Trophoblast cell (in vitro differentiated cells and primary cell): ENCODE measurements at regions not wholly inside any gene's neighbourhood (a gene's known extent, or its start where the extent isn't known, plus 50 kb on each side); places are given as distances from the start of the nearest gene placed in this dataset.
"Not testable (repeated sequence)": the region's sequence is repeated elsewhere in the genome, so short reads cannot be mapped to it uniquely, and the experiment has no call there.

Source experiments
- DNase-seq, 2 donors: peaks; one replicate each; pipeline ENCODE4 v3.0.0-alpha.2; 2016
- H2AFZ ChIP-seq: 2 replicates; pipeline ENCODE4 v1.6.1; 2013; ENCODE audit warnings: low read length, moderate library complexity, mild to moderate bottlenecking; ENCODE audit not compliant: insufficient read depth, poor library complexity
- H2AK5ac ChIP-seq: 2 replicates; pipeline ENCODE4 v1.6.1; 2013; ENCODE audit warnings: mild to moderate bottlenecking, low read length
- H2BK120ac ChIP-seq: 2 replicates; pipeline ENCODE4 v1.6.1; 2013; ENCODE audit warnings: low read length, mild to moderate bottlenecking, moderate library complexity; ENCODE audit not compliant: insufficient read depth, poor library complexity
- H2BK12ac ChIP-seq: 2 replicates; pipeline ENCODE4 v1.6.1; 2013; ENCODE audit warnings: mild to moderate bottlenecking, low read length, moderate library complexity
- H2BK5ac ChIP-seq: 2 replicates; pipeline ENCODE4 v1.6.1; 2013; ENCODE audit warnings: low read length, low read depth, moderate library complexity, mild to moderate bottlenecking; ENCODE audit not compliant: poor library complexity
- H3K14ac ChIP-seq: 2 replicates; pipeline ENCODE4 v1.6.1; 2013; ENCODE audit warnings: mild to moderate bottlenecking, low read length
- H3K18ac ChIP-seq: 2 replicates; pipeline ENCODE4 v1.6.1; 2013; ENCODE audit warnings: mild to moderate bottlenecking, low read length
- H3K23ac ChIP-seq: 2 replicates; pipeline ENCODE4 v1.6.1; 2013; ENCODE audit warnings: low read length
- H3K27ac ChIP-seq: 2 replicates; pipeline ENCODE4 v1.5.1; 2013; ENCODE audit warnings: low read depth, mild to moderate bottlenecking, inconsistent platforms, low read length, moderate library complexity
- H3K27me3 ChIP-seq: 2 replicates; pipeline ENCODE4 v1.6.1; 2013; ENCODE audit warnings: inconsistent platforms, mild to moderate bottlenecking, low read length, moderate library complexity; ENCODE audit not compliant: insufficient read depth
- H3K36me3 ChIP-seq, 2 experiments: 1 replicate in 1 of 2; 2 replicates in 1 of 2; pipeline ENCODE4 v1.6.1; 2013; ENCODE audit warnings: low read length in 2 of 2, mild to moderate bottlenecking in 2 of 2, moderate library complexity in 1 of 2; ENCODE audit not compliant: insufficient read depth in 2 of 2, control insufficient read depth in 1 of 2
- H3K4ac ChIP-seq: 2 replicates; pipeline ENCODE4 v1.6.1; 2013; ENCODE audit warnings: low read depth, mild to moderate bottlenecking, low read length, moderate library complexity
- H3K4me1 ChIP-seq, 2 experiments: 1 replicate in 1 of 2; 2 replicates in 1 of 2; pipeline ENCODE4 v1.6.1; 2013; ENCODE audit warnings: low read length in 2 of 2, mild to moderate bottlenecking in 2 of 2, moderate library complexity in 1 of 2; ENCODE audit not compliant: insufficient read depth in 2 of 2, control insufficient read depth in 1 of 2
- H3K4me2 ChIP-seq: 2 replicates; pipeline ENCODE4 v1.6.1; 2013; ENCODE audit warnings: inconsistent platforms, mild to moderate bottlenecking, low read length, moderate library complexity
- H3K4me3 ChIP-seq: 2 replicates; pipeline ENCODE4 v1.5.1; 2013; ENCODE audit warnings: mild to moderate bottlenecking, low read depth, low read length, inconsistent platforms
- H3K79me1 ChIP-seq: one replicate; pipeline ENCODE4 v1.6.1; 2013; ENCODE audit warnings: low read length
- H3K79me2 ChIP-seq: 2 replicates; pipeline ENCODE4 v1.6.1; 2013; ENCODE audit warnings: low read length, mild to moderate bottlenecking; ENCODE audit not compliant: control insufficient read depth, insufficient read depth, poor library complexity
- H3K9ac ChIP-seq: 2 replicates; pipeline ENCODE4 v1.6.1; 2013; ENCODE audit warnings: mild to moderate bottlenecking, low read length
- H3K9me3 ChIP-seq: 2 replicates; pipeline ENCODE4 v1.6.1; 2013; ENCODE audit warnings: low read depth, mild to moderate bottlenecking, control low read depth, inconsistent platforms, low read length; ENCODE audit not compliant: insufficient read depth
- H4K12ac ChIP-seq: 2 replicates; pipeline ENCODE4 v1.6.1; 2013; ENCODE audit warnings: low read depth, mild to moderate bottlenecking, low read length, moderate library complexity
- H4K8ac ChIP-seq: 2 replicates; pipeline ENCODE4 v1.6.1; 2013; ENCODE audit warnings: low read depth, mild to moderate bottlenecking, low read length, moderate library complexity
- H4K91ac ChIP-seq: one replicate; pipeline ENCODE4 v1.6.1; 2013; ENCODE audit warnings: low read depth, mild to moderate bottlenecking, low read length, moderate library complexity
- WGBS: extraction: QIAGEN DNeasy Blood & Tissue Kit; methylation state at CpG from one replicate; pipeline ENCODE4 v1.1.7; 2013; ENCODE audit warnings: missing lambda C conversion rate; ENCODE audit not compliant: insufficient read length, insufficient coverage; ENCODE audit errors: extremely low coverage; 5-methylcytosine and 5-hydroxymethylcytosine counted together

GRCh38 chr12:126974779-126975178, 1292.2 kb upstream of the TMEM132C start:
- H3K79me1 ChIP-seq = no peaks in the 10 kb centered on the region
- H4K91ac ChIP-seq = no peak overlapping the region
- no peak overlapping the region for H3K27ac ChIP-seq
- H4K8ac ChIP-seq = no peak overlapping the region
- no peak overlapping the region for H3K4me3 ChIP-seq
- H3K9me3 ChIP-seq = no peaks in the 10 kb centered on the region
- no peaks in the 10 kb centered on the region for H3K36me3 ChIP-seq
- no peak overlapping the region for H3K4ac ChIP-seq
- no peak overlapping the region for H2AK5ac ChIP-seq
- H3K4me1 ChIP-seq = no peaks in the 10 kb centered on the region
- H2BK5ac ChIP-seq = no peak overlapping the region
- no peak overlapping the region for H3K9ac ChIP-seq
- H3K79me2 ChIP-seq = no peaks in the 10 kb centered on the region
- DNase-seq = no peak
- no peaks in the 10 kb centered on the region for H3K27me3 ChIP-seq
- WGBS = no CpG with 5 or more reads among the region's 3 CpGs
- H3K4me2 ChIP-seq = no peak overlapping the region
- no peak overlapping the region for H2AFZ ChIP-seq
- H2BK120ac ChIP-seq = no peak overlapping the region
- no peak overlapping the region for H2BK12ac ChIP-seq
- no peak overlapping the region for H3K14ac ChIP-seq
- H4K12ac ChIP-seq = no peak overlapping the region
- H3K23ac ChIP-seq = no peak overlapping the region
- no peak overlapping the region for H3K18ac ChIP-seq

- H3K27me3 ChIP-seq = no peaks in the 10 kb centered on the region
- no peak overlapping the region for H2BK12ac ChIP-seq
These were observed 1290.4 kb upstream of the TMEM132C start for GRCh38 chr12:126976579-126976978.

DNA sequence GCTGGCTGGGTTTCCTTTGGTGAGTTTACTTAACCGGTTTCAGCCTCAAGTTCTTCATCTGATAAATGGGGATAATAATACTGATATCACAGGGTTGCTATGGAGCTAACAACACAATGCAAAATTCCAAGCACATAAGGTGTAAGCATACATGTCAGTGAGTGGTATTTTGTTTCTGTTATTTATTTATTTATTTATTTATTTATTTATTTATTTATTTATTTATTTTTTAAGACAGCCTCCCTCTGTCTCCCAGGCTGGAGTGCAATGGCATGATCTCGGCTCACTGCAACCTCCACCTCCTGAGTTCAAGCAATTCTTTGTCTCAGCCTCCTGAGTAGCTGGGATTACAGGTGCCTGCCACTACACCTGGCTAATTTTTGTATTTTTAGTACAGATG, 1287.4 kb upstream of the TMEM132C start:
- not testable (repeated sequence) for H3K23ac ChIP-seq, H4K12ac ChIP-seq, H4K91ac ChIP-seq, H2BK5ac ChIP-seq, H3K27me3 ChIP-seq, H3K27ac ChIP-seq, H4K8ac ChIP-seq, H3K79me2 ChIP-seq, H3K18ac ChIP-seq, H3K79me1 ChIP-seq, H2BK12ac ChIP-seq, H3K4me2 ChIP-seq, H3K4ac ChIP-seq, H2AK5ac ChIP-seq, H3K9ac ChIP-seq, H3K9me3 ChIP-seq, H3K14ac ChIP-seq, H2AFZ ChIP-seq, H3K4me3 ChIP-seq, H3K4me1 ChIP-seq, H2BK120ac ChIP-seq, H3K36me3 ChIP-seq
- peak in 1 of 2 donors; percentile 3 for DNase-seq
- no CpG with 5 or more reads among the region's 2 CpGs for whole genome bisulfite sequencing

More at GRCh38 chr12:126976579-126976978, 1290.4 kb upstream of the TMEM132C start:
- Histone ChIP-seq H3K9ac (no peak overlapping the region), H3K36me3 (no peaks in the 10 kb centered on the region), H3K18ac (no peak overlapping the region), H2BK120ac (no peak overlapping the region), H3K4me3 (no peak overlapping the region), H2AK5ac (no peak overlapping the region), H3K14ac (no peak overlapping the region), H3K4me1 (no peaks in the 10 kb centered on the region), H2AFZ (no peak overlapping the region), H3K4me2 (no peak overlapping the region), H2BK5ac (no peak overlapping the region), H3K27ac (no peak overlapping the region), H3K9me3 (no peaks in the 10 kb centered on the region), H4K8ac (no peak overlapping the region), H3K79me2 (no peaks in the 10 kb centered on the region), H3K79me1 (no peaks in the 10 kb centered on the region), H3K23ac (no peak overlapping the region), H4K12ac (no peak overlapping the region), H4K91ac (no peak overlapping the region), H3K4ac (no peak overlapping the region)
- no peak for DNase-seq
- WGBS = no CpG with 5 or more reads among the region's 6 CpGs

- H3K23ac ChIP-seq = no peak overlapping the region
- H3K18ac ChIP-seq = no peak overlapping the region
- no peak for DNase-seq
These were observed 1284.3 kb upstream of the TMEM132C start for GRCh38 chr12:126982707-126983106.

More at GRCh38 chr12:126982707-126983106, 1284.3 kb upstream of the TMEM132C start:
- Histone ChIP-seq H2BK12ac (no peak overlapping the region), H3K9ac (no peak overlapping the region), H2AK5ac (no peak overlapping the region), H3K27ac (no peak overlapping the region), H4K8ac (no peak overlapping the region), H3K4me2 (no peak overlapping the region), H3K4ac (no peak overlapping the region), H3K4me3 (no peak overlapping the region), H2AFZ (no peak overlapping the region), H2BK5ac (no peak overlapping the region), H3K27me3 (no peaks in the 10 kb centered on the region), H3K79me2 (no peaks in the 10 kb centered on the region), H3K36me3 (no peaks in the 10 kb centered on the region), H3K9me3 (peaks cover 4% of the 10 kb centered on the region), H3K4me1 (no peaks in the 10 kb centered on the region), H2BK120ac (no peak overlapping the region), H4K12ac (no peak overlapping the region), H3K14ac (no peak overlapping the region), H4K91ac (no peak overlapping the region), H3K79me1 (no peaks in the 10 kb centered on the region)
- no CpG with 5 or more reads among the region's 1 CpG for WGBS
